GM12878 (cell line): ENCODE measurements at regions not wholly inside any gene's neighbourhood (a gene's known extent, or its start where the extent isn't known, plus 50 kb on each side); places are given as distances from the start of the nearest gene placed in this dataset.

Source experiments
- ATAC-seq: fragments of 200-7000 bp; cut with Tn5 transposase; 3 replicates; pipeline ENCODE4 v1.9.1; 2020; ENCODE audit warnings: mild to moderate bottlenecking, moderate library complexity
- BruUV-seq: library from RNA; stranded (reverse); fragments of 400-500 nt; replicated peaks from 2 replicates; lab custom pipeline; 2021; lab: Mats Ljungman, UMichigan
- CTCF ChIA-PET: fragments of 300-600 bp; sonication (Branson Sonifier 250); formaldehyde crosslinking; extraction: SDS; loops from one replicate; lab custom pipeline; 2021; ENCODE audit warnings: inconsistent platforms; lab: Yijun Ruan, JAX
- POLR2A ChIA-PET: fragments of 350-600 bp; formaldehyde crosslinking; extraction: SDS; loops from one replicate; lab custom pipeline; 2021; ENCODE audit warnings: inconsistent platforms; lab: Charles Lee
- RAD21 ChIA-PET: fragments of 300-600 bp; sonication (Branson Sonifier 250); formaldehyde crosslinking; loops from one replicate; lab custom pipeline; 2023; ENCODE audit warnings: antibody characterized with exemption; ENCODE audit not compliant: unreplicated experiment; lab: Charles Lee
- SMC1A ChIA-PET: fragments of 300-600 bp; sonication (Branson Sonifier 250); formaldehyde crosslinking; loops from one replicate; lab custom pipeline; 2023; ENCODE audit not compliant: unreplicated experiment, uncharacterized antibody; lab: Charles Lee
- DNase-seq: peaks from one replicate; pipeline ENCODE4 v3.0.0-alpha.2; 2011; ENCODE audit warnings: low read depth, low spot score
- FAIRE-seq: peaks from 3 replicates; lab custom pipeline; 2011; peaks lifted over from hg19 to GRCh38; lab: Jason Lieb, UNC
- H2AFZ ChIP-seq: 2 replicates; pipeline ENCODE4 v1.6.0; 2011; ENCODE audit warnings: low read depth, low read length, control low read depth; ENCODE audit not compliant: control insufficient read depth
- H3K27ac ChIP-seq: 2 replicates; pipeline ENCODE4 v1.5.1; 2011; ENCODE audit warnings: control low read depth; ENCODE audit not compliant: control insufficient read depth, insufficient read depth
- H3K27me3 ChIP-seq, 2 experiments: replicated peaks in 1 of 2; 2 replicates each; pipeline versions ENCODE4 v1.6.0 to v1.6.1; 2011; ENCODE audit warnings: low read length in 1 of 2; ENCODE audit not compliant: control insufficient read depth in 2 of 2, insufficient read depth in 2 of 2
- H3K36me3 ChIP-seq, 2 experiments: 2 replicates each; pipeline ENCODE4 v1.5.1; 2011; ENCODE audit warnings: low read length in 1 of 2; ENCODE audit not compliant: control insufficient read depth in 2 of 2, insufficient read depth in 2 of 2
- H3K4me1 ChIP-seq: 2 replicates; pipeline ENCODE4 v1.6.1; 2011; ENCODE audit warnings: mild to moderate bottlenecking, low read length, moderate library complexity, mixed read lengths; ENCODE audit not compliant: control insufficient read depth, insufficient read depth
- H3K4me2 ChIP-seq: 2 replicates; pipeline ENCODE4 v1.6.0; 2011; ENCODE audit warnings: control low read depth; ENCODE audit not compliant: control insufficient read depth, insufficient read depth
- H3K4me3 ChIP-seq: fragments of 200-600 bp; sonication (generic); 2 replicates; pipeline ENCODE4 v1.5.1; 2016
- H3K79me2 ChIP-seq: 2 replicates; pipeline ENCODE4 v1.6.0; 2011; ENCODE audit warnings: low read length; ENCODE audit not compliant: control insufficient read depth, insufficient read depth
- H3K9ac ChIP-seq: 2 replicates; pipeline ENCODE4 v1.8.0; 2011; ENCODE audit warnings: low read length, control low read depth, mixed read lengths; ENCODE audit not compliant: control insufficient read depth, insufficient read depth
- H3K9me3 ChIP-seq: replicated peaks from 3 replicates; pipeline ENCODE4 v1.5.1; 2011; ENCODE audit warnings: mild to moderate bottlenecking, low read length; ENCODE audit not compliant: control insufficient read depth, insufficient read depth
- H4K20me1 ChIP-seq: 2 replicates; pipeline ENCODE4 v1.6.0; 2011; ENCODE audit not compliant: control insufficient read depth, insufficient read depth
- HDGF ChIP-seq: fragments of 450-650 bp; IDR thresholded peaks from 2 replicates; pipeline ENCODE4 v1.6.1; 2016; ENCODE audit warnings: antibody characterized with exemption
- MYB ChIP-seq: fragments of 150-350 bp; IDR thresholded peaks from 2 replicates; pipeline ENCODE4 v1.6.1; 2014; ENCODE audit warnings: mild to moderate bottlenecking, low read depth, low read length, borderline replicate concordance
- MYC ChIP-seq: IDR thresholded peaks from 2 replicates; pipeline ENCODE4 v1.6.1; 2011; ENCODE audit warnings: mild to moderate bottlenecking, low read length, moderate library complexity, inconsistent platforms; ENCODE audit not compliant: insufficient read depth, insufficient replicate concordance, insufficient read length, severe bottlenecking
- RAD51 ChIP-seq: fragments of 450-650 bp; IDR thresholded peaks from 2 replicates; pipeline ENCODE4 v1.6.1; 2016; ENCODE audit warnings: moderate library complexity, mild to moderate bottlenecking, inconsistent platforms
- ZNF274 ChIP-seq: IDR thresholded peaks from one replicate; pipeline ENCODE4 v1.8.0; 2011; ENCODE audit not compliant: insufficient read length, insufficient read depth
- WGBS: methylation state at CpG from one replicate; pipeline ENCODE4 v1.1.6; 2016; ENCODE audit warnings: low lambda C conversion rate; ENCODE audit not compliant: insufficient replicate concordance, insufficient coverage; ENCODE audit errors: missing lambda C conversion rate; 5-methylcytosine and 5-hydroxymethylcytosine counted together
- in situ Hi-C: fragments of 300-500 bp; cut with MboI; formaldehyde crosslinking; loops from 9 replicates; pipeline ENCODE4 v1.14.3; 2018; ENCODE audit warnings: mixed read lengths
- intact Hi-C: fragments of 100-400 bp; cut with micrococcal nuclease; formaldehyde crosslinking; loops from one replicate; pipeline ENCODE4 v1.14.2; 2022; ENCODE audit not compliant: unreplicated experiment
- TF ChIP-seq, protein P1 (sequence below): fragments of 450-650 bp; IDR thresholded peaks from 2 replicates; pipeline ENCODE4 v1.6.1; 2016; ENCODE audit warnings: mild to moderate bottlenecking
- TF ChIP-seq, protein P2 (sequence below): IDR thresholded peaks from 2 replicates; pipeline ENCODE4 v1.6.1; 2011; ENCODE audit warnings: borderline replicate concordance, low read depth, mild to moderate bottlenecking, moderate library complexity, low read length; ENCODE audit not compliant: insufficient read depth, poor library complexity, severe bottlenecking
- TF ChIP-seq, protein P3 (sequence below): fragments of 450-650 bp; conservative IDR thresholded peaks from 2 replicates; pipeline ENCODE4 v1.6.1; 2017; ENCODE audit warnings: mild to moderate bottlenecking, moderate library complexity
- TF ChIP-seq, protein P4 (sequence below): fragments of 150-350 bp; IDR thresholded peaks from 2 replicates; pipeline ENCODE4 v1.6.1; 2014; ENCODE audit warnings: mild to moderate bottlenecking, low read depth, low read length

DNA sequence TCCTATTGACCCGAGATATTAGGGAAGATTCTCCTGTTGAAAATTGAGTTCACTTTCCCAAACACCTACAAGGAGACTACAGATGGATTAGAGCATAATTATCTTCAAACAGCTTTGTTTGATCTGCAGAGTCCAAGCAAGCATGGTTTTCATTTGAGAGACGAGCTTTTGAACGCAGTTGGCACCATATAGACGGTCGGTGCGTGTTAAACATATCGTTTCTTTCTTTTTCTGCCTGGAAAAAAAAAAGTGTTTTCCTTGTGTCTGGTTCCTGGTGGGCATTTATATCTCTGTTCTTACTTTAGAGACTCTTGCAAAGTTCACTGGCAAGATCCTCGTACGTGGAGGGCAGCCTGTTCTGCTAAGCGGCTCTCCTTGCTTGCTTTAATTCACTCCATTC is 248.9 kb downstream of the TMEM182 start (continued):
- TF ChIP-seq, protein P1, sequence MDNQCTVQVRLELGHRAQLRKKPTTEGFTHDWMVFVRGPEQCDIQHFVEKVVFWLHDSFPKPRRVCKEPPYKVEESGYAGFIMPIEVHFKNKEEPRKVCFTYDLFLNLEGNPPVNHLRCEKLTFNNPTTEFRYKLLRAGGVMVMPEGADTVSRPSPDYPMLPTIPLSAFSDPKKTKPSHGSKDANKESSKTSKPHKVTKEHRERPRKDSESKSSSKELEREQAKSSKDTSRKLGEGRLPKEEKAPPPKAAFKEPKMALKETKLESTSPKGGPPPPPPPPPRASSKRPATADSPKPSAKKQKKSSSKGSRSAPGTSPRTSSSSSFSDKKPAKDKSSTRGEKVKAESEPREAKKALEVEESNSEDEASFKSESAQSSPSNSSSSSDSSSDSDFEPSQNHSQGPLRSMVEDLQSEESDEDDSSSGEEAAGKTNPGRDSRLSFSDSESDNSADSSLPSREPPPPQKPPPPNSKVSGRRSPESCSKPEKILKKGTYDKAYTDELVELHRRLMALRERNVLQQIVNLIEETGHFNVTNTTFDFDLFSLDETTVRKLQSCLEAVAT: no peak
- TF ChIP-seq, all 136 proteins: peak for 0

DNA sequence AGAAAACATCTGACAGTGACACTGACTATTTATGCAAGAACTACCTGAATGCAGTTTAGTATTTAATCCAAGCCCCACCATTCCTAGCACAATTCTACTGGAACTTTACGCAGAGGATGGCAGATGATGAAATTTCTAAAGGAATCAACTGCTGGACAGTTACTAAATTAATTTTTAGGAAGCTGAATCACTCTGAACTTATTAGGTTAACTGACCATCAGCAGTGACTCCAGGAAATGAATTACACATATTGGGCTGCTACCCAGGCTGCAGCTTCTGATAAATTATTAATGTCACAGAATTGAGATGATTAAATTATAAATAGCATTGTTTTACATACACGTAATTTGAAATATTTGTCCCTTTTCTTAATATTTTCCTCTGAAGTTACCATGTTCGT is 250.8 kb downstream of the TMEM182 start:
- ChIA-PET RAD21 (no interaction called here), POLR2A (no interaction called here), SMC1A (no interaction called here), CTCF (no interaction called here)
- H3K27me3 ChIP-seq: no peaks in the 10 kb centered on the region
- H3K9ac ChIP-seq: no peak overlapping the region
- no peak for FAIRE-seq
- H3K4me1 ChIP-seq: no peaks in the 10 kb centered on the region
- no peak overlapping the region for H2AFZ ChIP-seq
- intact Hi-C loops: no loop called here
- no peak for ATAC-seq
- H3K79me2 ChIP-seq: no peaks in the 10 kb centered on the region
- H3K4me3 ChIP-seq: no peak overlapping the region
- H3K9me3 ChIP-seq: no peaks in the 10 kb centered on the region
- no TSS peak for BruUV-seq
- no peak overlapping the region for H3K27ac ChIP-seq
- H3K4me2 ChIP-seq: no peak overlapping the region
- in situ Hi-C loops: no loop called here
- no peaks in the 10 kb centered on the region for H4K20me1 ChIP-seq
- WGBS: 22% methylated on average over 3 of the region's 3 CpGs
- no peaks in the 10 kb centered on the region for H3K36me3 ChIP-seq
- no peak for DNase-seq
- TF ChIP-seq, protein P1: no peak
- TF ChIP-seq, protein P2, sequence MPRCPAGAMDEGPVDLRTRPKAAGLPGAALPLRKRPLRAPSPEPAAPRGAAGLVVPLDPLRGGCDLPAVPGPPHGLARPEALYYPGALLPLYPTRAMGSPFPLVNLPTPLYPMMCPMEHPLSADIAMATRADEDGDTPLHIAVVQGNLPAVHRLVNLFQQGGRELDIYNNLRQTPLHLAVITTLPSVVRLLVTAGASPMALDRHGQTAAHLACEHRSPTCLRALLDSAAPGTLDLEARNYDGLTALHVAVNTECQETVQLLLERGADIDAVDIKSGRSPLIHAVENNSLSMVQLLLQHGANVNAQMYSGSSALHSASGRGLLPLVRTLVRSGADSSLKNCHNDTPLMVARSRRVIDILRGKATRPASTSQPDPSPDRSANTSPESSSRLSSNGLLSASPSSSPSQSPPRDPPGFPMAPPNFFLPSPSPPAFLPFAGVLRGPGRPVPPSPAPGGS: no peak
- TF ChIP-seq MYC: no peak
- TF ChIP-seq MYB: no peak
- TF ChIP-seq HDGF: no peak
- TF ChIP-seq, protein P3, sequence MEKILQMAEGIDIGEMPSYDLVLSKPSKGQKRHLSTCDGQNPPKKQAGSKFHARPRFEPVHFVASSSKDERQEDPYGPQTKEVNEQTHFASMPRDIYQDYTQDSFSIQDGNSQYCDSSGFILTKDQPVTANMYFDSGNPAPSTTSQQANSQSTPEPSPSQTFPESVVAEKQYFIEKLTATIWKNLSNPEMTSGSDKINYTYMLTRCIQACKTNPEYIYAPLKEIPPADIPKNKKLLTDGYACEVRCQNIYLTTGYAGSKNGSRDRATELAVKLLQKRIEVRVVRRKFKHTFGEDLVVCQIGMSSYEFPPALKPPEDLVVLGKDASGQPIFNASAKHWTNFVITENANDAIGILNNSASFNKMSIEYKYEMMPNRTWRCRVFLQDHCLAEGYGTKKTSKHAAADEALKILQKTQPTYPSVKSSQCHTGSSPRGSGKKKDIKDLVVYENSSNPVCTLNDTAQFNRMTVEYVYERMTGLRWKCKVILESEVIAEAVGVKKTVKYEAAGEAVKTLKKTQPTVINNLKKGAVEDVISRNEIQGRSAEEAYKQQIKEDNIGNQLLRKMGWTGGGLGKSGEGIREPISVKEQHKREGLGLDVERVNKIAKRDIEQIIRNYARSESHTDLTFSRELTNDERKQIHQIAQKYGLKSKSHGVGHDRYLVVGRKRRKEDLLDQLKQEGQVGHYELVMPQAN: no peak
- TF ChIP-seq ZNF274: no peak
- TF ChIP-seq, protein P4, sequence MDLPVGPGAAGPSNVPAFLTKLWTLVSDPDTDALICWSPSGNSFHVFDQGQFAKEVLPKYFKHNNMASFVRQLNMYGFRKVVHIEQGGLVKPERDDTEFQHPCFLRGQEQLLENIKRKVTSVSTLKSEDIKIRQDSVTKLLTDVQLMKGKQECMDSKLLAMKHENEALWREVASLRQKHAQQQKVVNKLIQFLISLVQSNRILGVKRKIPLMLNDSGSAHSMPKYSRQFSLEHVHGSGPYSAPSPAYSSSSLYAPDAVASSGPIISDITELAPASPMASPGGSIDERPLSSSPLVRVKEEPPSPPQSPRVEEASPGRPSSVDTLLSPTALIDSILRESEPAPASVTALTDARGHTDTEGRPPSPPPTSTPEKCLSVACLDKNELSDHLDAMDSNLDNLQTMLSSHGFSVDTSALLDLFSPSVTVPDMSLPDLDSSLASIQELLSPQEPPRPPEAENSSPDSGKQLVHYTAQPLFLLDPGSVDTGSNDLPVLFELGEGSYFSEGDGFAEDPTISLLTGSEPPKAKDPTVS: no peak
- TF ChIP-seq RAD51: no peak
